Endodermal cell (in vitro differentiated cells): ENCODE measurements at regions not wholly inside any gene's neighbourhood (a gene's known extent, or its start where the extent isn't known, plus 50 kb on each side); places are given as distances from the start of the nearest gene placed in this dataset.

Experiments used
- DNase-seq: peaks from one replicate; pipeline ENCODE4 v3.0.0-alpha.2; 2017
- H3K27ac ChIP-seq: 2 replicates; pipeline ENCODE4 v1.5.1; 2013; ENCODE audit warnings: mild to moderate bottlenecking, low read depth, low read length, moderate library complexity
- H3K27me3 ChIP-seq: 2 replicates; pipeline ENCODE4 v1.6.1; 2013; ENCODE audit warnings: mild to moderate bottlenecking, low read length, moderate library complexity; ENCODE audit not compliant: insufficient read depth, control insufficient read depth, poor library complexity, severe bottlenecking
- H3K36me3 ChIP-seq: 2 replicates; pipeline ENCODE4 v1.7.0; 2013; ENCODE audit warnings: mild to moderate bottlenecking, low read length, moderate library complexity; ENCODE audit not compliant: control insufficient read depth, insufficient read depth
- H3K4me1 ChIP-seq: one replicate; pipeline ENCODE4 v1.7.0; 2013; ENCODE audit warnings: low read length; ENCODE audit not compliant: control insufficient read depth, insufficient read depth
- H3K4me3 ChIP-seq: 2 replicates; pipeline ENCODE4 v1.5.1; 2013; ENCODE audit warnings: mild to moderate bottlenecking, low read length, moderate library complexity
- H3K9ac ChIP-seq: 2 replicates; pipeline ENCODE4 v1.6.1; 2013; ENCODE audit warnings: mild to moderate bottlenecking, low read length, moderate library complexity; ENCODE audit not compliant: poor library complexity, severe bottlenecking; ENCODE audit errors: extremely low read depth
- H3K9me3 ChIP-seq: 2 replicates; pipeline ENCODE4 v1.6.1; 2013; ENCODE audit warnings: mild to moderate bottlenecking, low read length, moderate library complexity; ENCODE audit not compliant: control insufficient read depth
- H3K27ac Mint-ChIP-seq: 2 replicates; pipeline ENCODE4 v1.8.0; 2020; ENCODE audit warnings: mixed read lengths
- H3K27me3 Mint-ChIP-seq: 2 replicates; pipeline ENCODE4 v1.8.0; 2021; ENCODE audit warnings: mild to moderate bottlenecking, mixed read lengths; ENCODE audit not compliant: insufficient read depth
- H3K36me3 Mint-ChIP-seq: 2 replicates; pipeline ENCODE4 v1.8.0; 2020; ENCODE audit warnings: low read depth, mixed read lengths
- H3K4me1 Mint-ChIP-seq: 2 replicates; pipeline ENCODE4 v1.8.0; 2020; ENCODE audit warnings: mixed read lengths
- H3K4me3 Mint-ChIP-seq: 2 replicates; pipeline ENCODE4 v1.8.0; 2020; ENCODE audit warnings: mild to moderate bottlenecking, moderate library complexity, mixed read lengths
- H3K9me3 Mint-ChIP-seq: 2 replicates; pipeline ENCODE4 v1.8.0; 2020; ENCODE audit warnings: mild to moderate bottlenecking, mixed read lengths
- WGBS, 2 experiments: methylation state at CpG; one replicate each; pipeline versions ENCODE4 v1.1.5 to v1.1.7; 2013; ENCODE audit warnings: missing lambda C conversion rate in 2 of 2, mixed read lengths in 1 of 2; ENCODE audit not compliant: insufficient coverage in 1 of 2, insufficient read length in 1 of 2; 5-methylcytosine and 5-hydroxymethylcytosine counted together
- TF ChIP-seq, protein P1 (sequence below): fragments of 200-600 bp; sonication (generic); conservative IDR thresholded peaks from 2 replicates; pipeline ENCODE4 v1.5.0; 2021; ENCODE audit warnings: antibody characterized with exemption, mild to moderate bottlenecking

DNA sequence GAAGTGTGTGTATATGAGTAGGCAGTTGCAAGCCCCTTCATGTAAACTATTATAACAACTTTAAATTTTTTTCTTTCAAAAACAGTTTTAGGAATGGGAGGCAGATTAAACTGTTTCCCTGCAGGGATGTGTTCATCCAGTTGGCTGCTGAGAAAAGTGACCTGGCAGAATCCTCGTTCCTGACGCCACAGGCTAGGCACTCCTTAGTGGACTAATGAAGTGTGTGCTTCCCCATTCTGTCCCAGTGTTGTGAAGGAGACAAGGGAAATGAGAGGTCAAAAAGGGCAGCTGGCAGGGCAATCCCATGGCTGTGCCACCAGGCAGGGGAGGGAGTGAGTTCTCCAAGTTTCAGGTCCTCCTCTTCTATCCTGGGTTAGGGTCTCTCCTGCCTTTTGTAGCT, 59.8 kb downstream of the FOXD1 start:
- peaks cover 3% of the 10 kb centered on the region for H3K4me1 Mint-ChIP-seq
- H3K4me3 Mint-ChIP-seq, result no peak overlapping the region
- H3K9me3 Mint-ChIP-seq, result peaks cover 22% of the 10 kb centered on the region
- DNase-seq, result no peak
- no peaks in the 10 kb centered on the region for H3K27me3 ChIP-seq
- peaks cover 29% of the 10 kb centered on the region for H3K9me3 ChIP-seq
- no peak overlapping the region for H3K4me3 ChIP-seq
- H3K9ac ChIP-seq, result no peak overlapping the region
- H3K27ac Mint-ChIP-seq, result no peak overlapping the region
- H3K27ac ChIP-seq, result no peak overlapping the region
- TF ChIP-seq, protein P1, sequence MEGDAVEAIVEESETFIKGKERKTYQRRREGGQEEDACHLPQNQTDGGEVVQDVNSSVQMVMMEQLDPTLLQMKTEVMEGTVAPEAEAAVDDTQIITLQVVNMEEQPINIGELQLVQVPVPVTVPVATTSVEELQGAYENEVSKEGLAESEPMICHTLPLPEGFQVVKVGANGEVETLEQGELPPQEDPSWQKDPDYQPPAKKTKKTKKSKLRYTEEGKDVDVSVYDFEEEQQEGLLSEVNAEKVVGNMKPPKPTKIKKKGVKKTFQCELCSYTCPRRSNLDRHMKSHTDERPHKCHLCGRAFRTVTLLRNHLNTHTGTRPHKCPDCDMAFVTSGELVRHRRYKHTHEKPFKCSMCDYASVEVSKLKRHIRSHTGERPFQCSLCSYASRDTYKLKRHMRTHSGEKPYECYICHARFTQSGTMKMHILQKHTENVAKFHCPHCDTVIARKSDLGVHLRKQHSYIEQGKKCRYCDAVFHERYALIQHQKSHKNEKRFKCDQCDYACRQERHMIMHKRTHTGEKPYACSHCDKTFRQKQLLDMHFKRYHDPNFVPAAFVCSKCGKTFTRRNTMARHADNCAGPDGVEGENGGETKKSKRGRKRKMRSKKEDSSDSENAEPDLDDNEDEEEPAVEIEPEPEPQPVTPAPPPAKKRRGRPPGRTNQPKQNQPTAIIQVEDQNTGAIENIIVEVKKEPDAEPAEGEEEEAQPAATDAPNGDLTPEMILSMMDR, result no peak
- H3K36me3 Mint-ChIP-seq, result peaks cover 5% of the 10 kb centered on the region
- WGBS, 2 experiments, result 83 to 100% methylated on average over 1 to 2 of the region's 2 CpGs
- H3K4me1 ChIP-seq, result no peaks in the 10 kb centered on the region
- no peaks in the 10 kb centered on the region for H3K36me3 ChIP-seq
- H3K27me3 Mint-ChIP-seq, result peaks cover 4% of the 10 kb centered on the region

DNA sequence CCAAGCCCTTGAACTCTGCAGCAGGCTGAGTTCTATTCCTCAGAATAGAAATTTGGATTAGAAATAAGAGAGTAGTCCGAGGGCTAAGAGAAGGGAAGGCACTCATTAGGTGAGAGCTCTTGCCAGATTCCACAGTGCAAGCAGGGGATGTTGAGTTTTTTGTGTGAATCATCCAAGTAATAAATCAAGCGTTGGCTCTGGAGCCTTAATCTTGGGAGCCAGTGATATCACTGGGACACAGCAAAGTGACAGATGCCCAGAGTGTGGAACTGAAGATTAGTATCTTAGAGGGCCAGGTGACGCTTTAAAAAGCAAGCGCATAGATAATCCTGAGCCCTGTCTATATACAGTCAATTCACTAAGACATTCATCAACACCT, 60.3 kb downstream of the FOXD1 start:
- H3K27me3 ChIP-seq, result no peaks in the 10 kb centered on the region
- no peak for DNase-seq
- H3K27ac Mint-ChIP-seq, result no peak overlapping the region
- WGBS, 2 experiments, result 91 to 95% methylated on average over 2 to 4 of the region's 4 CpGs
- no peaks in the 10 kb centered on the region for H3K4me1 ChIP-seq
- H3K4me3 Mint-ChIP-seq, result no peak overlapping the region
- H3K27ac ChIP-seq, result no peak overlapping the region
- H3K36me3 Mint-ChIP-seq, result peaks cover 5% of the 10 kb centered on the region
- H3K36me3 ChIP-seq, result no peaks in the 10 kb centered on the region
- H3K9me3 ChIP-seq, result peaks cover 29% of the 10 kb centered on the region
- H3K4me1 Mint-ChIP-seq, result no peaks in the 10 kb centered on the region
- no peak overlapping the region for H3K9ac ChIP-seq
- no peak overlapping the region for H3K4me3 ChIP-seq
- TF ChIP-seq, protein P1, result no peak
- peaks cover 7% of the 10 kb centered on the region for H3K27me3 Mint-ChIP-seq
- peaks cover 25% of the 10 kb centered on the region for H3K9me3 Mint-ChIP-seq

DNA sequence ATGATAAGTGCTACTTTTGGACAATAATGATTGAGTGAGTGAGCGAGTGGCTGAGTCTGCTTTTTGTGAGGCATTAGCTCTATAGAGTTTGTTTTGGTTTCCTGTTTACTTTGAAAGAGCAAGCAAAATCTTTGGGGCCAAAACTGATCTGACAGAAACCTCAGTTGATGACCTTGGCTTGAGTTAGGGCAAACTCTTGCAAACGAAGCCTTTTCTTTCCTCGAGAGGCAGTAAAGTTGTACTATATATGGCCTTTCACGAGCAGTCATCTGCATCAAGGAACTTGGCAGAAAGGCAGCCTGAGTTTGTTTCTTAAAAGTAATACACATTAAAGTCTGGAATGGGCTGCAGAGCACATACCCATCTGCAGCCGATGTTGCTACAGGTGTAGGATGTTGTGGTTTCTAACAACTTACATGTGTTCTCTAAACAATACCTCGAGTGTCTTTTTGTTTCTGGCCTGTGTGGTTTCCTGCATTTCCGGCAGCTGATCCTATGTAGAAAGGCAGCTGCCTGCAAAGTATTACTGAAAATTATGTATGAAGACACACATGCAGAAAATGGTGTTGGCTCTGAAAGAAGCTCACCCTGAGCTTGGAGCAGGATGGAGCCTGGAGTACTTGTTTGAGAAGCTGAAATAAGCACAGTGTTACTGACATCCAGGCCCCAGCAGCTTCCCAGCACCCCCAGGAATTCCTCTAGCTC, 60.8 kb downstream of the FOXD1 start:
- no peaks in the 10 kb centered on the region for H3K36me3 ChIP-seq
- H3K27me3 ChIP-seq, result no peaks in the 10 kb centered on the region
- Mint-ChIP-seq H3K27me3 (peaks cover 12% of the 10 kb centered on the region), H3K36me3 (peaks cover 5% of the 10 kb centered on the region), H3K27ac (no peak overlapping the region), H3K9me3 (peaks cover 31% of the 10 kb centered on the region), H3K4me1 (no peaks in the 10 kb centered on the region), H3K4me3 (no peak overlapping the region)
- DNase-seq, result no peak
- TF ChIP-seq, protein P1, result no peak
- H3K4me3 ChIP-seq, result no peak overlapping the region
- 88 to 89% methylated on average over 6 to 7 of the region's 7 CpGs for WGBS, 2 experiments
- H3K4me1 ChIP-seq, result no peaks in the 10 kb centered on the region
- no peak overlapping the region for H3K9ac ChIP-seq
- H3K27ac ChIP-seq, result no peak overlapping the region
- peaks cover 29% of the 10 kb centered on the region for H3K9me3 ChIP-seq
